ENCODE measurements at regions not wholly inside any gene's neighbourhood (a gene's known extent, or its start where the extent isn't known, plus 50 kb on each side); places are given as distances from the start of the nearest gene placed in this dataset.

GRCh38 chr16:26729951-26730541 is 336.7 kb upstream of the C16orf82 start:
- DNase-seq, result no peak

- no peak for DNase-seq
Measured at GRCh38 chr16:26731729-26732128, 335.0 kb upstream of the C16orf82 start.

GRCh38 chr16:26733710-26734109 is 333.0 kb upstream of the C16orf82 start:
- no peak for DNase-seq

- DNase-seq, result no peak
Measured at GRCh38 chr16:26735521-26735920, 331.2 kb upstream of the C16orf82 start.

GRCh38 chr16:26736084-26736483 is 330.6 kb upstream of the C16orf82 start:
- no peak for DNase-seq

- DNase-seq, result no peak
Measured at GRCh38 chr16:26740771-26741170, 326.0 kb upstream of the C16orf82 start.

- DNase-seq, result no peak
Measured at GRCh38 chr16:26742040-26742439, 324.7 kb upstream of the C16orf82 start.

- DNase-seq, result no peak
Measured at GRCh38 chr16:26744430-26744829, 322.3 kb upstream of the C16orf82 start.

GRCh38 chr16:26747760-26748159 is 319.0 kb upstream of the C16orf82 start:
- DNase-seq, result no peak

- DNase-seq, result no peak
Measured at GRCh38 chr16:26749072-26749471, 317.7 kb upstream of the C16orf82 start.

GRCh38 chr16:26752166-26752565 is 314.6 kb upstream of the C16orf82 start:
- no peak for DNase-seq

- DNase-seq, result no peak
Measured at GRCh38 chr16:26756633-26757032, 310.1 kb upstream of the C16orf82 start.

GRCh38 chr16:26762594-26762993 is 304.1 kb upstream of the C16orf82 start:
- no peak for DNase-seq

GRCh38 chr16:26765087-26765486 is 301.6 kb upstream of the C16orf82 start:
- no peak for DNase-seq

- peak; percentile 86 for DNase-seq
Measured at GRCh38 chr16:26768385-26769010, 298.2 kb upstream of the C16orf82 start.

GRCh38 chr16:26770547-26770946 is 296.2 kb upstream of the C16orf82 start:
- DNase-seq, result no peak

GRCh38 chr16:26772503-26772902 is 294.2 kb upstream of the C16orf82 start:
- no peak for DNase-seq

GRCh38 chr16:26777821-26778220 is 288.9 kb upstream of the C16orf82 start:
- DNase-seq, result no peak

- DNase-seq, result no peak
Measured at GRCh38 chr16:26787924-26788323, 278.8 kb upstream of the C16orf82 start.

GRCh38 chr16:26791169-26791568 is 275.6 kb upstream of the C16orf82 start:
- no peak for DNase-seq

GRCh38 chr16:26795184-26795583 is 271.5 kb upstream of the C16orf82 start:
- DNase-seq, result no peak

GRCh38 chr16:26801628-26802027 is 265.1 kb upstream of the C16orf82 start:
- DNase-seq, result no peak

GRCh38 chr16:26802440-26802839 is 264.3 kb upstream of the C16orf82 start:
- DNase-seq, result no peak

GRCh38 chr16:26802965-26803364 is 263.8 kb upstream of the C16orf82 start:
- no peak for DNase-seq

GRCh38 chr16:26806657-26807056 is 260.1 kb upstream of the C16orf82 start:
- no peak for DNase-seq

All from NCI-H1105 (cell line).